Epidermal melanocyte (primary cell): ENCODE measurements at regions not wholly inside any gene's neighbourhood (a gene's known extent, or its start where the extent isn't known, plus 50 kb on each side); places are given as distances from the start of the nearest gene placed in this dataset.

ENCODE experiments used
- DNase-seq: peaks from one replicate; pipeline ENCODE4 v3.0.0; 2011; ENCODE audit warnings: low spot score; ENCODE audit not compliant: insufficient read length

GRCh38 chr3:65233561-65233960 lies 545.8 kb upstream of the ADAMTS9 start:
- no peak for DNase-seq

GRCh38 chr3:65231544-65231943 lies 543.7 kb upstream of the ADAMTS9 start:
- DNase-seq = no peak

GRCh38 chr3:65230261-65231139 lies 542.7 kb upstream of the ADAMTS9 start:
- no peak for DNase-seq

DNA sequence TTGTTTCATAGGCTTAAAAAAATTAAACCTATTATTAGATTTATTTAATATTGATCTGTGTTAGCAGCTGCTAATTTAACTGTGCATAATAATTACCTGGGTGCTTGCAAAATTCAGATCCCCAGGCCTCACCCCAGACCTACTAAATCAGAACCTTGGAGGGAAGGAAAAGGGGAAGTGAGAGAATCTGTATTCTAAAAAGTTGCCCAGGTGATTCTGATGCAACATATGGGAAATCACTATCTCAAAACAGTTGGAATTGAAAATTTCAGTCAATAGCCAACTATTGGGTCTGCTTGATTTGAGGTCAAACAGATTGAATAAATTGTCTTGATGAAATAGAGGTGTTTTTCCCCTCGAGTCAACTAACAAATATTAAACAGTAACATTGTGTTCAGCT lies 538.5 kb upstream of the ADAMTS9 start:
- no peak for DNase-seq

- DNase-seq = no peak
These were observed 522.4 kb upstream of the ADAMTS9 start for GRCh38 chr3:65210026-65210814.

DNA sequence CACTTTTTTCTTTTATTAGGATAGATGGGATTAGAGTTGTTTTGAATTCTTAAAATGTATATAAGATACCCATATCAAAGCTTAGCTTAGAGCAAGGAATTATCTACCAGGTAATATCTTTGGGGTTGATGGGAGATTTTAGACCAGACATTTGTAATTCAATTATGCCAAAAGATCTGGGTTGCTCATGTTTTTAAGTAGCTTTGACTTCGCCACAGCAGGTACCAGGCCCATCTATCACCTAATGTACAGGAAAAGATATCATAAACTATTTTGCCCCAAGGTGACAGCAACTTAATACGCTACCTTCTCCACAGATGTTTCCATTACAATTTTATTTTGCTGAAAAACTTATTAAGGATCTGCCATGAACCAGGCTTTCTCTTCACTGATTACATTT lies 514.6 kb upstream of the ADAMTS9 start:
- no peak for DNase-seq

- no peak for DNase-seq
These were observed 514.1 kb upstream of the ADAMTS9 start for GRCh38 chr3:65201926-65202325.

- no peak for DNase-seq
These were observed 512.6 kb upstream of the ADAMTS9 start for GRCh38 chr3:65200310-65200970.

GRCh38 chr3:65196663-65197062 lies 508.9 kb upstream of the ADAMTS9 start:
- DNase-seq = no peak

DNA sequence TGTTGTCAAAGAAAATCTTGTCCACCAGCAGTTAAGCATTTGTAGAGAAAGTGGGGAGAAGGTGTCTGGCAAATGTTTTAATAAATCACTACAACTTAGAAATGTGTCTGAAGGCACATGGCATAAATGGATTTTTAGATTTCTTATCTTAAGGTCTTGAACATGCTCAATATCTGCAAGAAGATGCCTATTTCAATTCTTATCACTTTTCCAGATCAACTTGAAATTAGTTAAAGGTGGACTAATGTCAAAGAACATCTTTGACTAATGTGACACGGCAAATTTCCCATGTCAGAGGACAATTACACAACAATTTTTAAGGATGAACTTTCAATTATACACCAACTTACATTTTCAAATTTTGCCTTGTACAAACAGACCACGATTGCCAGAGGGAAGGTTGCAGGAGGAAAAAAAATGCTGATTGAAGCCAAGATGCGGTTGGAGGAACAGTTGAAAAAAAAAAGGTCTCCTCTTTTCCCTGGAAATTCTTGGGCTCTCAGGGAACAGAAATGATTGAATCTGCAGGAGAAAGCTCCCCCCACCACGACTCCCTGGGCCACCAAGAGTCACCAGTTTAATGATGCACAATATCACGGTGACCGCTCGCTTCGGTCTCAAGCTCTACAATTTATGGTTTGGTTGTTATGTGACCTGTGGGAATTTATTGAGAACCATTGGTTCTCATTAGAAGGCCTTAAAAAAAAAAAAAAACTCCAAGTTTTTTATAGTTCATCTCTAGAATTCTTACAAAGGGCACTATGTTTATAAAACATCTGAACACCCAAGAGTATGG lies 507.6 kb upstream of the ADAMTS9 start:
- no peak for DNase-seq

DNA sequence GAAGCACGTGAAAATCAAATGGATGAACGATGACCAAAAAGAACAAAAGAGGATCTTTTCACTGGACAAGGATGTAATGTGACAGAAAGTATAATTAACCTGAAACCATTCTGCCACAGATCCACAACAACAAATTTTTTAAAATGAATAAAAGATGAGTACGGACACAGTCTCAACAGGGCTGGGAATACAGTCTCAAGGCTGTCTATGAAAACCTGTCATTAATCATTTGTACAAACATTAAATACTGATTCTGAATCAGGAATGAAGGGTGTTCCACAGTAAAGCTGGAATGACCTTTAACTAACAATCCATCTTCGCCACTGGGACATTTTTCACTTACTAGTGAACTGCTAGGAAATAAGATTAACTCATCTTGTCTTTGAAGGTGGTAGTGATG lies 506.9 kb upstream of the ADAMTS9 start:
- no peak for DNase-seq

DNA sequence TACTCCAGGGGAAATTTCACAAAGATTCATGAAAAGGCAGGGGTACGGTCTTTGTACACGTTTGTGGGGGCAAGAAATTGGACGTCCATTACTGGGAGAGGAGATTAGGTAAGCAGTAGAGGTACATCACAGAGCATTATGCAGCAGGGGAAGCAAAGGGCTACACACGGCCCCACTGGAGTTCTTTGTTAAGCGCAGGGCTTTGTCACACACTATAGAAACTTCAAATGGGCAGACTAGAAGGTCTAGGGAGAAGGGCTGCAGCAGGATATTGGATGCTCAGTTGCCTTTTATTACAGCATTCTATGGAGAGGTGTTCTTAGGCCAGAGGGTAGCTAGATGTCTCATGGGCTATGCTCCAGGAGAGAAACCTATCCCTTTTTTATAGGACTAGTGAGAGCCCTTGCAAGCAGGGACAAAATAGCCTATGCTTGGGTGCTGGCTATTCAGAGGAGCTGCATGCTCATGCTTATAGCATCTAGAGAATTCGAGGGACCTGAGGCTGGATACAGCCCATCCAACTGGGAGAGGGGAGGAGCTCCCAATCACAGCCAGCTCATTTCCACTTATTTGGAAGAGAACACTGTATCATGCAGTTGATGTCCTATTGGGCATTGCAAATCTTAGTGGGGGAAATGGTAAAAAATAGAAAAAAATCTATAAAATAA lies 506.4 kb upstream of the ADAMTS9 start:
- no peak for DNase-seq

GRCh38 chr3:65193531-65193930 lies 505.7 kb upstream of the ADAMTS9 start:
- no peak for DNase-seq

- DNase-seq = no peak
These were observed 502.3 kb upstream of the ADAMTS9 start for GRCh38 chr3:65190111-65190510.

DNA sequence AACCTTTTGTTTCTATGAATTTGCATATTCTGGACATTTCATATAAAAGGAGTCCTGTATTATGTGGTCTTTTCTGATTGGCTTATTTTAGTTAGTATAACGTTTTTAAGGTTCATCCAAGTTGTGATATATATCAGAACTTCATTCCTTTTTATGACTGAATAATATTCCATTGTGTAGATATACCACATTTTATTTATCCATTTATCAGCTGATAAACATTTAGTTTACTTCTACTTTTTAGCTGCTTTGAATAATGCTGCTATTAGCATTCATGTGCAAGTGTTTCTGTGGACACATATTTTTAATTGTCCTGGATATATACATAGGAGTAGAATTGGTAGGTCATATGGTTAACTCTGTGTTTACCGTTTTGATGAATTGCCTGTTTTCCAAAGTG lies 498.5 kb upstream of the ADAMTS9 start:
- no peak for DNase-seq

GRCh38 chr3:65182682-65183081 lies 494.9 kb upstream of the ADAMTS9 start:
- DNase-seq = no peak

- DNase-seq = no peak
These were observed 494.3 kb upstream of the ADAMTS9 start for GRCh38 chr3:65182085-65182484.

DNA sequence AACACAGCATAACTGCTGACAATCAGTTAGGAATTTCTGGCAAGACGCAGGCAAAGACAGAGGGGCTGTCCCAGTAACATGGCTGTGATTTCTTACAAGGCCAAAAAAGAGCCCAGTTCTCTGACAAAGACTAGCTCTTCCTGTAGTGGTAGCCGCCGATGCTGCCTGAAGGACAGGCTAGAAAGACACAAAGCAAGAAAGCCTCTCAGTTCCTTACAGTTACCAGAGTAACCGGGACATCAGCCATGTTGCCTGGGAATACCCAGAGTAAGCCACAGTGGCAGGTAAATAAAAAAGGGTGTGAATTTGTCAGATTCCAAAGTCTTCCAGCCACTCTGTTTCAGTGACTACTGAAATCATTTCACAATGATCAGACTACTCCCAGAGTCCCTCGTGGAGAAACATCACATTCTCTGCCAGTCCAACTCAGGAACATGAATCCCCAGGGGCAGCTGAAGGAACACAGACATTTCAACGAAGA lies 493.6 kb upstream of the ADAMTS9 start:
- no peak for DNase-seq

DNA sequence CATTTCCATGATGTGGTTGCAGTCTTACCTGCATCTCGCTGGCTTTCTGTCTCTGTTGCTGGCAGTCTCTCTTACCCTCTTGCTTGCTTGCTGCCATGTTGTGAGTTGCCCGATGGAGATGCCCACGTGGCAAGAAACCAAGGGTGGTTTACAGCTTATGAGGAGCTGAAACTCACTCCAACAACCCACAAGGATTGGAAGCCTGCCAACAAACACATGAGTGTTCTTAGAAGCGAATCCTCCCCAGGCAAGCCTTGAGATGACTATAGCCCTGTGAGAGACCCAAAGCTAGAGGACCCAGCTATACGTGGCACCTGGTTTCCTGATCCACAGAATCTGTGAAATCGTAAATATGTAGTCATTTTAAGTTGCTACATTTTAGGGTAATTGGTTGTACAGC lies 490.9 kb upstream of the ADAMTS9 start:
- DNase-seq = no peak

DNA sequence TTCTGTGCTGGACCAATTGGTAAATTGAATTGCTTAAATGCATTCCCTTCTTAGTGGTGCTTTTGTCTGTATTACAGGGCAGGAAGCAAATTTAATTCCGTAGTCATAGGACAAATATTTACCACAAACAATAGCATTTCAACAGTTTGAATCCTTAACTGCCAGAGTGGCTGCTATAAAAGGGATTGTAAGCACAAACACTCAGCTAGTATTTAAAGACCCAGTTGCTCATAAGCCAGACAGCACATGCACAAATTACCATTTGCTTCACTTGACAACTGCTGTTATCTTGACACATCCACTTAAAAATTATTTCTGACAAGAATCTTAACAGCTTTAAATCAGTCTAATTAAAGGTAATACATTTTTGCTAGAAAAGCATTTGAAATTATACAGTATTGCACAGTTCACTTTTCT lies 490.2 kb upstream of the ADAMTS9 start:
- DNase-seq = no peak

- DNase-seq = no peak
These were observed 486.9 kb upstream of the ADAMTS9 start for GRCh38 chr3:65174713-65175112.
